ENCODE measurements at regions not wholly inside any gene's neighbourhood (a gene's known extent, or its start where the extent isn't known, plus 50 kb on each side); places are given as distances from the start of the nearest gene placed in this dataset.

DNA sequence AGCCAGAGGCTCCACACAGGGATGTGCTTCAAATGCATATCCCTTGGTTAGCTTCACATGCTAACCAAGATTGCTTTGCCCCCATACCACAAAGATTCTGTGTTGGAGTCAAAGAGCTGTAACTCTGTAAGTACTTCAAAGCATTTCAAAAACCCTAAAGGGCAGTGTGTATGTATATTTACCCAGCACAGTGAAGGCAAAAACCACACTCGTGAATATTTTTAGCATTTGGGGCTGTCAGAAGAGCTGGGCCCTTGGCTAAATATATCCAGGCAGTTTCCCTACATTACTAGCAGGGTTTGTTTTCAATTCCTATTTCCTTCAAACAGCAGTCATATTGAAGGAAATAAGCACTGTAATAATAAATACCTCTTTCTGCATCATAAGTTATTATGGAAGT lies 84.2 kb upstream of the STEAP1B start:
- H3K4me3 ChIP-seq = no peak overlapping the region
- no peak for ATAC-seq
- no peaks in the 10 kb centered on the region for H3K27me3 ChIP-seq
- no peak for TF ChIP-seq POLR2A (IDR thresholded peaks at IDR 0.05)
- no peak for TF ChIP-seq CTCF (IDR thresholded peaks at IDR 0.05)
- WGBS, 2 donors = 67 to 94% methylated on average over 1 of the region's 1 CpG
- H3K27ac ChIP-seq = no peak overlapping the region
- peaks cover 31% of the 10 kb centered on the region for H3K4me1 ChIP-seq
- H3K9me3 ChIP-seq = no peaks in the 10 kb centered on the region
- H3K36me3 ChIP-seq (replicated peaks in 1 of 2; ENCODE audit: insufficient read depth in 1 of 2, low read depth in 2 of 2) = no peaks in the 10 kb centered on the region
- intact Hi-C loops (cut with DNase I) = no loop called here
- no peak for DNase-seq

DNA sequence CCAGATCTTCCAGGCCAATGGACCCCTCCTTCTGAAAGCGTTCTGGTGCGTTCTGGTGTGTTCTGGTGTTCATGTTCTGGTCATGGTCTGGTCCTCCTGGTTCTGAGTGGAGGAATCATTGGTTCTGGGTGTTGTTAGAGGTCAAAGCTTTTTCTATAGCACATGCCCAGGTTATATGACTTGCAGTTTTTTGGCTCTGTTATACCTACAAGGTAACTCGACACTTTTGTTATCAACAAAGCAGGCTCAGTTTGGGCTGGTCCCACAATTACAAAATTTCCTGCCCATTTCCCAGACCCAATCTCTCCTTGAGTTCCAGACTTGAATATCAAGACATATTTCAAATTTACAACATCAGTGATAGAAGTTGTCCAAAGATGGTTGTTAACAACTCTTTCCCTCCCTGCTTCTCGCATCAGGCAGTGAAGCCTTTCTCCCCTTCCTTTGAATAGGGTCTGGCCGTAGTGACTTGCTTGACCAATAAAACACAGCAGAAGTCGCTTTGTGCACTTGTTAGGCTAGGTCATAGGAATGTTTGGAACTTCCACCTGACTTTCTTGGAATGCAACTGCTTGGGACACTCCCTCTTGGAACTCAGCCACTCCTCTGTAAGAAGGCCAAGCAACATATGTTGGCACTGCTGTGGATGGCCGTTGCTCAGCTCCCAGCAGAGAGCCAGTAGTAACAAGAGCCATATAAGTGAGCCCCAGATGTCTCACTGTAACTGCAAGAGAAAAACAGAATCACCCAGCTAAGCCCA lies 83.1 kb upstream of the STEAP1B start:
- no peaks in the 10 kb centered on the region for H3K27me3 ChIP-seq
- peak; percentile 50 to 72 (median 70) for DNase-seq
- H3K27ac ChIP-seq = no peak overlapping the region
- H3K9me3 ChIP-seq = no peaks in the 10 kb centered on the region
- peaks cover 26% of the 10 kb centered on the region for H3K4me1 ChIP-seq
- intact Hi-C loops (cut with DNase I) = no loop called here
- WGBS, 2 donors = 50 to 55% methylated on average over 7 of the region's 7 CpGs
- TF ChIP-seq POLR2A (IDR thresholded peaks at IDR 0.05) (no peak), CTCF (IDR thresholded peaks at IDR 0.05) (no peak)
- ATAC-seq = peak; percentile 65
- H3K36me3 ChIP-seq (replicated peaks in 1 of 2; ENCODE audit: insufficient read depth in 1 of 2, low read depth in 2 of 2) = no peaks in the 10 kb centered on the region
- H3K4me3 ChIP-seq = no peak overlapping the region

- Histone ChIP-seq H3K27ac (no peak overlapping the region), H3K36me3 (replicated peaks in 1 of 2; ENCODE audit: insufficient read depth in 1 of 2, low read depth in 2 of 2) (no peaks in the 10 kb centered on the region), H3K4me3 (no peak overlapping the region), H3K9me3 (no peaks in the 10 kb centered on the region), H3K4me1 (peaks cover 35% of the 10 kb centered on the region), H3K27me3 (no peaks in the 10 kb centered on the region)
- 87 to 90% methylated on average over 3 of the region's 3 CpGs for WGBS, 2 donors
- ATAC-seq (no peak), DNase-seq (no peak)
- TF ChIP-seq POLR2A (IDR thresholded peaks at IDR 0.05) = no peak
- no peak for TF ChIP-seq CTCF (IDR thresholded peaks at IDR 0.05)
- intact Hi-C loops (cut with DNase I) = no loop called here
Observed at GRCh38 chr7:22581099-22581498, 81.1 kb upstream of the STEAP1B start.

GRCh38 chr7:22579961-22580360 lies 80.0 kb upstream of the STEAP1B start:
- no peak overlapping the region for H3K27ac ChIP-seq
- DNase-seq (no peak), ATAC-seq (no peak)
- H3K4me1 ChIP-seq = peaks cover 39% of the 10 kb centered on the region
- H3K36me3 ChIP-seq (replicated peaks in 1 of 2; ENCODE audit: insufficient read depth in 1 of 2, low read depth in 2 of 2) = no peaks in the 10 kb centered on the region
- intact Hi-C loops (cut with DNase I) = no loop called here
- no peak for TF ChIP-seq CTCF (IDR thresholded peaks at IDR 0.05)
- TF ChIP-seq POLR2A (IDR thresholded peaks at IDR 0.05) = no peak
- H3K9me3 ChIP-seq = no peaks in the 10 kb centered on the region
- H3K27me3 ChIP-seq = no peaks in the 10 kb centered on the region
- WGBS, 2 donors = 95 to 98% methylated on average over 2 of the region's 2 CpGs
- no peak overlapping the region for H3K4me3 ChIP-seq

Data from body of pancreas (tissue), 4 donors.